Right ventricle myocardium superior (tissue), 1 donor: ENCODE measurements at regions not wholly inside any gene's neighbourhood (a gene's known extent, or its start where the extent isn't known, plus 50 kb on each side); places are given as distances from the start of the nearest gene placed in this dataset.
"Not testable (repeated sequence)": the region's sequence is repeated elsewhere in the genome, so short reads cannot be mapped to it uniquely, and the experiment has no call there.

Source experiments
- ATAC-seq: fragments of 200-7000 bp; cut with Tn5 transposase; one replicate; pipeline ENCODE4 v1.9.1; 2020; ENCODE audit warnings: mild to moderate bottlenecking; ENCODE audit not compliant: poor library complexity
- DNase-seq: peaks from one replicate; pipeline ENCODE4 v3.0.0-alpha.2; 2020
- intact Hi-C: fragments of 100-400 bp; cut with DNase I; formaldehyde crosslinking; loops from one replicate; pipeline ENCODE4 v1.11.2; 2022
- donor health status: DM: no; HTN: yes; CAD: no; lungs with severe emphysema.

- DNase-seq (no peak), ATAC-seq (no peak)
- intact Hi-C loops, result no loop called here
Observed at GRCh38 chr1:60678802-60679201, 403.6 kb upstream of the NFIA start.

- intact Hi-C loops, result no loop called here
- ATAC-seq (no peak), DNase-seq (no peak)
Observed at GRCh38 chr1:60678391-60678790, 404.0 kb upstream of the NFIA start.

- intact Hi-C loops, result no loop called here
Observed at GRCh38 chr1:60672449-60672848, 409.9 kb upstream of the NFIA start.

GRCh38 chr1:60670302-60670701 is 412.1 kb upstream of the NFIA start:
- no peak for DNase-seq
- no peak for ATAC-seq
- intact Hi-C loops, result no loop called here

More at GRCh38 chr1:60672449-60672848, 409.9 kb upstream of the NFIA start:
- DNase-seq (no peak), ATAC-seq (no peak)

GRCh38 chr1:60668585-60668984 is 413.8 kb upstream of the NFIA start:
- intact Hi-C loops, result no loop called here
- DNase-seq (no peak), ATAC-seq (no peak)

- DNase-seq (no peak), ATAC-seq (no peak)
- intact Hi-C loops, result no loop called here
Observed at GRCh38 chr1:60665311-60665710, 417.1 kb upstream of the NFIA start.

GRCh38 chr1:60664086-60664625 is 418.2 kb upstream of the NFIA start:
- ATAC-seq (no peak), DNase-seq (no peak)
- intact Hi-C loops, result no loop called here

- DNase-seq, result no peak
- intact Hi-C loops, result no loop called here
- no peak for ATAC-seq
Observed at GRCh38 chr1:60662486-60663044, 419.8 kb upstream of the NFIA start.

GRCh38 chr1:60657926-60658325 is 424.4 kb upstream of the NFIA start:
- DNase-seq (no peak), ATAC-seq (no peak)
- intact Hi-C loops, result no loop called here

GRCh38 chr1:60655679-60656355 is 426.5 kb upstream of the NFIA start:
- ATAC-seq (no peak), DNase-seq (no peak)
- intact Hi-C loops, result no loop called here

- ATAC-seq, DNase-seq, intact Hi-C loops: not testable (repeated sequence)
Observed at GRCh38 chr1:60640033-60640551, 442.3 kb upstream of the NFIA start.

- ATAC-seq (no peak), DNase-seq (no peak)
- intact Hi-C loops, result no loop called here
Observed at GRCh38 chr1:60639287-60639686, 443.1 kb upstream of the NFIA start.

GRCh38 chr1:60637651-60638050 is 444.7 kb upstream of the NFIA start:
- no peak for ATAC-seq
- intact Hi-C loops, result no loop called here
- no peak for DNase-seq

- DNase-seq (no peak), ATAC-seq (no peak)
- intact Hi-C loops, result no loop called here
Observed at GRCh38 chr1:60636946-60637345, 445.4 kb upstream of the NFIA start.

GRCh38 chr1:60634106-60634505 is 448.3 kb upstream of the NFIA start:
- no peak for ATAC-seq
- intact Hi-C loops, result no loop called here
- no peak for DNase-seq

- DNase-seq, result no peak
- intact Hi-C loops, result no loop called here
Observed at GRCh38 chr1:60622486-60622885, 459.9 kb upstream of the NFIA start.

GRCh38 chr1:60621368-60621851 is 461.0 kb upstream of the NFIA start:
- no peak for ATAC-seq
- peak; percentile 35 for DNase-seq
- intact Hi-C loops, result no loop called here

More at GRCh38 chr1:60622486-60622885, 459.9 kb upstream of the NFIA start:
- ATAC-seq, result no peak

- intact Hi-C loops, result no loop called here
- no peak for DNase-seq
Observed at GRCh38 chr1:60620087-60620486, 462.3 kb upstream of the NFIA start.

GRCh38 chr1:60619581-60619980 is 462.8 kb upstream of the NFIA start:
- DNase-seq (no peak), ATAC-seq (no peak)
- intact Hi-C loops, result no loop called here

More at GRCh38 chr1:60620087-60620486, 462.3 kb upstream of the NFIA start:
- ATAC-seq, result peak; percentile 22

- intact Hi-C loops, result no loop called here
- no peak for DNase-seq
- no peak for ATAC-seq
Observed at GRCh38 chr1:60615666-60616065, 466.7 kb upstream of the NFIA start.
